Peyer's patch (tissue), 4 donors: ENCODE measurements at regions not wholly inside any gene's neighbourhood (a gene's known extent, or its start where the extent isn't known, plus 50 kb on each side); places are given as distances from the start of the nearest gene placed in this dataset.
A peak's percentile ranks its signal among the peaks of the same experiment; 100 is the strongest.

Experiments
- DNase-seq, 3 donors: peaks; one replicate each; pipeline ENCODE4 v3.0.0-alpha.2; 2017 to 2019
- H3K27ac ChIP-seq, 4 donors: fragments of 200-600 bp; sonication (generic); one replicate each; pipeline ENCODE4 v1.5.1; 2016 to 2019
- H3K27me3 ChIP-seq, 2 donors: fragments of 200-600 bp; sonication (generic); one replicate each; pipeline ENCODE4 v1.5.1; 2019
- H3K36me3 ChIP-seq, 3 donors: fragments of 200-600 bp; sonication (generic); one replicate each; pipeline ENCODE4 v1.5.1; 2016 to 2019
- H3K4me1 ChIP-seq, 4 donors: fragments of 200-600 bp; sonication (generic); one replicate each; pipeline ENCODE4 v1.5.1; 2016 to 2019
- H3K4me3 ChIP-seq, 4 donors: fragments of 200-600 bp; sonication (generic); 1 replicate in 3 of 4; 2 replicates in 1 of 4; pipeline ENCODE4 v1.5.1; 2016 to 2019; ENCODE audit warnings: mild to moderate bottlenecking in 1 of 4
- H3K9me3 ChIP-seq, 4 donors: fragments of 200-600 bp; sonication (generic); one replicate each; pipeline ENCODE4 v1.5.1; 2016 to 2019; ENCODE audit warnings: mild to moderate bottlenecking in 1 of 4
- CTCF ChIP-seq, 6 experiments: fragments of 450-650 bp in 4 of 6; fragments of 200-600 bp in 2 of 6; sonication (generic) in 1 of 6; IDR thresholded peaks; one replicate each; pipeline ENCODE4 v1.5.1; 2017 to 2019; ENCODE audit warnings: antibody characterized with exemption in 6 of 6, mild to moderate bottlenecking in 3 of 6, moderate library complexity in 1 of 6
- POLR2A ChIP-seq, 2 donors: fragments of 450-650 bp; IDR thresholded peaks; one replicate each; pipeline ENCODE4 v1.5.1; 2017; ENCODE audit warnings: antibody characterized with exemption in 2 of 2, mild to moderate bottlenecking in 2 of 2, moderate library complexity in 2 of 2

GRCh38 chr15:95293456-95294031 is 1037.0 kb upstream of the NR2F2 start:
- H3K27me3 ChIP-seq = no peaks in the 10 kb centered on the region
- TF ChIP-seq CTCF (IDR thresholded peaks at IDR 0.05) (no peak), POLR2A (IDR thresholded peaks at IDR 0.05) (no peak)
- no peak overlapping the region for H3K4me3 ChIP-seq
- no peak for DNase-seq
- H3K27ac ChIP-seq = peak overlapping the region in 2 of 4 donors; percentile 12 to 28
- no peaks in the 10 kb centered on the region for H3K4me1 ChIP-seq
- no peaks in the 10 kb centered on the region for H3K36me3 ChIP-seq
- no peaks in the 10 kb centered on the region for H3K9me3 ChIP-seq

- TF ChIP-seq POLR2A (IDR thresholded peaks at IDR 0.05) = no peak
Observed at GRCh38 chr15:95295363-95295762, 1035.1 kb upstream of the NR2F2 start.

GRCh38 chr15:95295896-95296625 is 1034.4 kb upstream of the NR2F2 start:
- no peaks in the 10 kb centered on the region for H3K27me3 ChIP-seq
- H3K9me3 ChIP-seq = no peaks in the 10 kb centered on the region
- DNase-seq = no peak
- no peaks in the 10 kb centered on the region for H3K36me3 ChIP-seq
- H3K4me3 ChIP-seq = no peak overlapping the region
- no peak for TF ChIP-seq CTCF (IDR thresholded peaks at IDR 0.05)
- no peak for TF ChIP-seq POLR2A (IDR thresholded peaks at IDR 0.05)
- H3K4me1 ChIP-seq = no peaks in the 10 kb centered on the region
- H3K27ac ChIP-seq = no peak overlapping the region

More at GRCh38 chr15:95295363-95295762, 1035.1 kb upstream of the NR2F2 start:
- Histone ChIP-seq H3K36me3 (no peaks in the 10 kb centered on the region), H3K9me3 (no peaks in the 10 kb centered on the region), H3K27ac (no peak overlapping the region), H3K4me3 (no peak overlapping the region), H3K27me3 (no peaks in the 10 kb centered on the region), H3K4me1 (no peaks in the 10 kb centered on the region)
- DNase-seq = no peak

- no peak overlapping the region for H3K27ac ChIP-seq
- no peaks in the 10 kb centered on the region for H3K36me3 ChIP-seq
- H3K9me3 ChIP-seq = no peaks in the 10 kb centered on the region
- H3K4me3 ChIP-seq = no peak overlapping the region
- DNase-seq = no peak
- H3K4me1 ChIP-seq = no peaks in the 10 kb centered on the region
- H3K27me3 ChIP-seq = no peaks in the 10 kb centered on the region
- TF ChIP-seq CTCF (IDR thresholded peaks at IDR 0.05) = no peak
- TF ChIP-seq POLR2A (IDR thresholded peaks at IDR 0.05) = no peak
Observed at GRCh38 chr15:95296643-95297042, 1033.9 kb upstream of the NR2F2 start.

GRCh38 chr15:95298729-95299128 is 1031.8 kb upstream of the NR2F2 start:
- no peak for DNase-seq
- no peaks in the 10 kb centered on the region for H3K27me3 ChIP-seq
- no peaks in the 10 kb centered on the region for H3K36me3 ChIP-seq
- no peak overlapping the region for H3K27ac ChIP-seq
- peaks cover 0 to 2% (median 0%) of the 10 kb centered on the region in 4 donors for H3K4me1 ChIP-seq
- TF ChIP-seq CTCF (IDR thresholded peaks at IDR 0.05) (no peak), POLR2A (IDR thresholded peaks at IDR 0.05) (no peak)
- H3K9me3 ChIP-seq = no peaks in the 10 kb centered on the region
- no peak overlapping the region for H3K4me3 ChIP-seq

GRCh38 chr15:95300958-95301357 is 1029.5 kb upstream of the NR2F2 start:
- Histone ChIP-seq H3K4me3 (no peak overlapping the region), H3K27me3 (no peaks in the 10 kb centered on the region), H3K27ac (no peak overlapping the region)

More at GRCh38 chr15:95300958-95301357, 1029.5 kb upstream of the NR2F2 start:
- Histone ChIP-seq H3K9me3 (no peaks in the 10 kb centered on the region), H3K4me1 (peaks cover 0 to 4% (median 0%) of the 10 kb centered on the region in 4 donors), H3K36me3 (no peaks in the 10 kb centered on the region)
- TF ChIP-seq CTCF (IDR thresholded peaks at IDR 0.05) = no peak
- no peak for TF ChIP-seq POLR2A (IDR thresholded peaks at IDR 0.05)
- no peak for DNase-seq
